MM.1S (cell line): ENCODE measurements at regions not wholly inside any gene's neighbourhood (a gene's known extent, or its start where the extent isn't known, plus 50 kb on each side); places are given as distances from the start of the nearest gene placed in this dataset.
"Not testable (repeated sequence)": the region's sequence is repeated elsewhere in the genome, so short reads cannot be mapped to it uniquely, and the experiment has no call there.

ENCODE experiments used
- DNase-seq: peaks from one replicate; pipeline ENCODE4 v3.0.0-alpha.2; 2015
- H2AFZ ChIP-seq: fragments of 300-600 bp; sonication (generic); 2 replicates; pipeline ENCODE4 v1.6.0; 2016; ENCODE audit warnings: antibody characterized with exemption, low read length
- H3F3A ChIP-seq: fragments of 300-600 bp; sonication (generic); 2 replicates; pipeline ENCODE4 v1.6.1; 2016; ENCODE audit warnings: mild to moderate bottlenecking, antibody characterized with exemption, low read length, moderate library complexity, mixed read lengths; ENCODE audit not compliant: insufficient read depth
- H3K27ac ChIP-seq: fragments of 300-600 bp; sonication (generic); 2 replicates; pipeline ENCODE4 v1.5.1; 2016; ENCODE audit warnings: mild to moderate bottlenecking, low read length
- H3K27me3 ChIP-seq: fragments of 300-600 bp; sonication (generic); replicated peaks from 2 replicates; pipeline ENCODE4 v1.6.0; 2016; ENCODE audit warnings: low read length; ENCODE audit not compliant: insufficient read depth
- H3K36me3 ChIP-seq: fragments of 300-600 bp; sonication (generic); replicated peaks from 2 replicates; pipeline ENCODE4 v1.6.1; 2016; ENCODE audit warnings: mild to moderate bottlenecking, low read length, mixed read lengths; ENCODE audit not compliant: insufficient read depth
- H3K4me1 ChIP-seq: fragments of 300-600 bp; sonication (generic); 2 replicates; pipeline ENCODE4 v1.6.1; 2016; ENCODE audit warnings: low read length, mixed read lengths
- H3K4me2 ChIP-seq: fragments of 300-600 bp; sonication (generic); 2 replicates; pipeline ENCODE4 v1.6.0; 2016; ENCODE audit warnings: low read depth, low read length
- H3K4me3 ChIP-seq: fragments of 300-600 bp; sonication (generic); 2 replicates; pipeline ENCODE4 v1.5.1; 2016; ENCODE audit warnings: low read length, mixed read lengths
- H3K79me2 ChIP-seq: fragments of 300-600 bp; sonication (generic); 2 replicates; pipeline ENCODE4 v1.6.1; 2016; ENCODE audit warnings: mixed run types, low read length, mixed read lengths
- H3K9ac ChIP-seq: fragments of 300-600 bp; sonication (generic); 2 replicates; pipeline ENCODE4 v1.6.1; 2016; ENCODE audit warnings: low read length, mixed read lengths
- H3K9me2 ChIP-seq: fragments of 300-600 bp; sonication (generic); replicated peaks from 2 replicates; pipeline ENCODE4 v1.6.1; 2016; ENCODE audit warnings: mild to moderate bottlenecking, low read length, mixed read lengths; ENCODE audit not compliant: insufficient read depth
- H3K9me3 ChIP-seq: fragments of 300-600 bp; sonication (generic); replicated peaks from 2 replicates; pipeline ENCODE4 v1.6.1; 2016; ENCODE audit warnings: mild to moderate bottlenecking, low read length, mixed read lengths; ENCODE audit not compliant: insufficient read depth
- H4K20me1 ChIP-seq: fragments of 300-600 bp; sonication (generic); 2 replicates; pipeline ENCODE4 v1.6.1; 2016; ENCODE audit warnings: mild to moderate bottlenecking, low read length, moderate library complexity, mixed read lengths; ENCODE audit not compliant: insufficient read depth
- EZH2 ChIP-seq: fragments of 300-600 bp; sonication (generic); optimal IDR thresholded peaks from 2 replicates; pipeline ENCODE3; 2017; ENCODE audit warnings: low read depth, mild to moderate bottlenecking, antibody characterized with exemption, low read length, mixed read lengths
- EZH2phosphoT487 ChIP-seq: fragments of 300-600 bp; sonication (generic); IDR thresholded peaks from 2 replicates; pipeline ENCODE4 v1.6.1; 2018; ENCODE audit warnings: antibody characterized with exemption, low read length
- TF ChIP-seq, protein P1 (sequence below): fragments of 300-600 bp; sonication (generic); IDR thresholded peaks from 2 replicates; pipeline ENCODE4 v1.5.1; 2016; ENCODE audit warnings: antibody characterized with exemption, low read length, mixed read lengths

DNA sequence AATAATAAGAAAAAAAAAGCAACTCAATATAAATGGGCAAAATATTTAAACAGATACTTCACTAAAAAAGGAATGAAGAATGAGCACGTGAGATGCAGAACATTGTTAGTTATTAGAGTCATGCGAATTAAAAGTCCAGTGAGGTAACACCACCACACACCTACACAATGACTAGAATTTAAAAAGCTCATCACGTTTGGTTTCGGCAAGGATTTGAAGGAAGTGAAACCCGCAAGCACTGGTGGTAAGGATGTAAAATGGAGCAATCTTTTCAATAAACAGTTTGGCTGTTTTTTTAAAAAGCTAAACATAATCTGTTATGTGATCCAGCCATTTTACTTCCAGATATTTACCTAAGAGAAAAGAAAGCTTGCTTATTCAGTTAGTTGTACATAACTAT is 1181.6 kb upstream of the CELF4 start:
- Histone ChIP-seq H3K27me3 (no peaks in the 10 kb centered on the region), H3K4me1 (no peaks in the 10 kb centered on the region), H3K9me2 (no peaks in the 10 kb centered on the region), H2AFZ (no peak overlapping the region), H3K9ac (no peak overlapping the region), H3F3A (no peaks in the 10 kb centered on the region), H3K27ac (no peak overlapping the region), H3K4me3 (no peak overlapping the region), H3K4me2 (no peak overlapping the region), H3K36me3 (no peaks in the 10 kb centered on the region), H4K20me1 (no peaks in the 10 kb centered on the region), H3K9me3 (no peaks in the 10 kb centered on the region; the same call in 1 of the 2 replicates), H3K79me2 (no peaks in the 10 kb centered on the region)
- peak; percentile 52 for DNase-seq
- TF ChIP-seq EZH2, result no peak
- TF ChIP-seq, protein P1, sequence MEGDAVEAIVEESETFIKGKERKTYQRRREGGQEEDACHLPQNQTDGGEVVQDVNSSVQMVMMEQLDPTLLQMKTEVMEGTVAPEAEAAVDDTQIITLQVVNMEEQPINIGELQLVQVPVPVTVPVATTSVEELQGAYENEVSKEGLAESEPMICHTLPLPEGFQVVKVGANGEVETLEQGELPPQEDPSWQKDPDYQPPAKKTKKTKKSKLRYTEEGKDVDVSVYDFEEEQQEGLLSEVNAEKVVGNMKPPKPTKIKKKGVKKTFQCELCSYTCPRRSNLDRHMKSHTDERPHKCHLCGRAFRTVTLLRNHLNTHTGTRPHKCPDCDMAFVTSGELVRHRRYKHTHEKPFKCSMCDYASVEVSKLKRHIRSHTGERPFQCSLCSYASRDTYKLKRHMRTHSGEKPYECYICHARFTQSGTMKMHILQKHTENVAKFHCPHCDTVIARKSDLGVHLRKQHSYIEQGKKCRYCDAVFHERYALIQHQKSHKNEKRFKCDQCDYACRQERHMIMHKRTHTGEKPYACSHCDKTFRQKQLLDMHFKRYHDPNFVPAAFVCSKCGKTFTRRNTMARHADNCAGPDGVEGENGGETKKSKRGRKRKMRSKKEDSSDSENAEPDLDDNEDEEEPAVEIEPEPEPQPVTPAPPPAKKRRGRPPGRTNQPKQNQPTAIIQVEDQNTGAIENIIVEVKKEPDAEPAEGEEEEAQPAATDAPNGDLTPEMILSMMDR, result no peak
- TF ChIP-seq EZH2phosphoT487, result no peak

DNA sequence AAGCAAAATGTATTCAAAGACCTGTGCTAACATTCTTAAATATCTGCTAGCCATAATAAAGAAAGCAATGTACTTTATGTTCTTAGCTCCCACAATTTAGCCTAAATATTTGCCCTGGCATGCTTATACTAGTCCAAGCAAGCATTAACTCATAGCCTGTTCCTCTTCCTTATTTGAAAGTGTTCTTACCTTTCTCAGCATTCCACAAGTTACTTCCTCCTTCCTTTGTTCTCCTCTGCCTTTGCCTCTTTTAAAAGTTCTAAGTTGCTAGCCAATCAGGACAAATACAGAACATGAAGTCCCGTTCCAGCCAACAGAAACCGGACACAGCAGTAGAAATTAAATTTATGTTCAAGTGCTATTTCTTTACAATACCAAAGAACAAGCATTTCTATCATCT is 1154.6 kb upstream of the CELF4 start:
- H3K9ac ChIP-seq, H3K27me3 ChIP-seq, DNase-seq, H3K36me3 ChIP-seq, H4K20me1 ChIP-seq, H3K9me3 ChIP-seq, H3K9me2 ChIP-seq, H3K4me3 ChIP-seq, H3K27ac ChIP-seq, H3K4me1 ChIP-seq, H3F3A ChIP-seq, H3K79me2 ChIP-seq, H3K4me2 ChIP-seq, H2AFZ ChIP-seq: not testable (repeated sequence)

DNA sequence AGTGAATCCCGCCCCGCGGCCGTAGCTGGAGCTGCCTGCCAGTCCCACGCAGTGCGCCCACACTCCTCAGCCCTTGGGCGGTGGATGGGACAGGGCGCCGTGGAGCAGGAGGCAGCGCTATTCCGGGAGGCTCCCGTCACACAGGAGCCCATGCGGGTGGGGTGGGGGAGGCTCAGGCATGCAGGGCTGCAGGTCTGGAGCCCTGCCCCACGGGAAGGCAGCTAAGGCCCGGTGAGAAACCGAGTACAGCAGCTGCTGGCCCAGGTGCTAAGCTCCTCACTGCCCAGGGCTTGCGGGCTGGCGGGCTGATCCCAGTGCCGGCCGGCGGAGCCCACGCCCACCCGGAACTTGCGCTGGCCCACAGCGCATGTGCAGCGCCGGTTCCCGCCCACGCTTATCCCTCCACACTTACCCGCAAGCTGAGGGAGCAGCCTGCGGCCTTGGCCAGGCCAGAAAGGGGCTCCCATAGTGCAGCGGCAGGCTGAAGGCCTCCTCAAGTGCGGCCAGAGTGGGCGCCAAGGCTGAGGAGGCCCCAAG is 1152.8 kb upstream of the CELF4 start:
- Histone ChIP-seq H3K9ac (no peak overlapping the region), H3F3A (no peaks in the 10 kb centered on the region), H3K27ac (no peak overlapping the region), H3K79me2 (no peaks in the 10 kb centered on the region), H3K9me2 (no peaks in the 10 kb centered on the region), H3K36me3 (no peaks in the 10 kb centered on the region), H3K4me3 (no peak overlapping the region), H3K27me3 (no peaks in the 10 kb centered on the region), H3K9me3 (no peaks in the 10 kb centered on the region), H4K20me1 (no peaks in the 10 kb centered on the region), H2AFZ (no peak overlapping the region), H3K4me1 (no peaks in the 10 kb centered on the region), H3K4me2 (no peak overlapping the region)
- DNase-seq, result no peak
- TF ChIP-seq EZH2 (no peak), EZH2phosphoT487 (no peak)
- TF ChIP-seq, protein P1, result no peak

DNA sequence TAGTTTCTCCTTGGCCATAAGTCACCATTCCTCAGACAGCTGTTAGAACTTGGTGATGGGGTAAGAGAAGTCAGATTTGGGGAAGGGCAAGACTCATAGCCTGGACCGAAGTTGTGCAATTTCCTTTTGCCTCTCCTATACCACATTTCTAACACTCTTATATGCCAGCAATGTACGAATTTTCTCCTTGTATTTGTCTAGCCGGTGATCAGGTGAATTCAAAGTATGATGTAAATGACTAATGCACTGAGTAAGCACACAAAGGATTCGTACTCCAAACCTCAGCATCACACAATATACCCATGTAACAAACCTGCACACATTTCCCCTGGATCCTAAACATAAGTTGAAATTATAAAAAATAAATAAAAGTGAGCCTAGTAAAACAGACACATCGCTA is 1143.5 kb upstream of the CELF4 start:
- DNase-seq, result no peak
- H4K20me1 ChIP-seq, result no peaks in the 10 kb centered on the region
- no peaks in the 10 kb centered on the region for H3K9me2 ChIP-seq
- H3K4me1 ChIP-seq, result no peaks in the 10 kb centered on the region
- no peak overlapping the region for H2AFZ ChIP-seq
- H3K4me2 ChIP-seq, result no peak overlapping the region
- TF ChIP-seq EZH2 (no peak), EZH2phosphoT487 (no peak)
- TF ChIP-seq, protein P1, result no peak
- H3K79me2 ChIP-seq, result no peaks in the 10 kb centered on the region
- H3K36me3 ChIP-seq, result no peaks in the 10 kb centered on the region
- no peaks in the 10 kb centered on the region for H3K27me3 ChIP-seq
- H3F3A ChIP-seq, result no peaks in the 10 kb centered on the region
- H3K27ac ChIP-seq, result no peak overlapping the region
- H3K9me3 ChIP-seq, result no peaks in the 10 kb centered on the region
- no peak overlapping the region for H3K4me3 ChIP-seq
- H3K9ac ChIP-seq, result no peak overlapping the region
